Chondrocyte (in vitro differentiated cells): ENCODE measurements at regions not wholly inside any gene's neighbourhood (a gene's known extent, or its start where the extent isn't known, plus 50 kb on each side); places are given as distances from the start of the nearest gene placed in this dataset.

Experiments used
- DNase-seq: peaks from one replicate; pipeline ENCODE4 v3.0.0; 2021; ENCODE audit warnings: mixed read lengths, low spot score
- H3K27ac Mint-ChIP-seq: one replicate; pipeline ENCODE4 v1.8.0; 2021; ENCODE audit warnings: mild to moderate bottlenecking, moderate library complexity, mixed read lengths; ENCODE audit not compliant: unreplicated experiment
- H3K27me3 Mint-ChIP-seq: 2 replicates; pipeline ENCODE4 v1.8.0; 2021; ENCODE audit warnings: low read depth, mixed read lengths
- H3K36me3 Mint-ChIP-seq: 2 replicates; pipeline ENCODE4 v1.8.0; 2021; ENCODE audit warnings: low read depth, mixed read lengths
- H3K4me1 Mint-ChIP-seq: 2 replicates; pipeline ENCODE4 v1.8.0; 2021; ENCODE audit warnings: low read depth, mild to moderate bottlenecking, mixed read lengths
- H3K4me3 Mint-ChIP-seq: one replicate; pipeline ENCODE4 v1.8.0; 2021; ENCODE audit warnings: mild to moderate bottlenecking, moderate library complexity, mixed read lengths; ENCODE audit not compliant: unreplicated experiment
- H3K9me3 Mint-ChIP-seq: 2 replicates; pipeline ENCODE4 v1.8.0; 2021; ENCODE audit warnings: low read depth, mixed read lengths
- CTCF ChIP-seq: fragments of 200-600 bp; sonication (generic); IDR thresholded peaks from 2 replicates; pipeline ENCODE4 v1.5.0; 2021; ENCODE audit warnings: antibody characterized with exemption, mild to moderate bottlenecking, moderate library complexity

GRCh38 chr4:23213198-23213597 lies 520.5 kb downstream of the GBA3 start:
- TF ChIP-seq CTCF, result no peak
- H3K27me3 Mint-ChIP-seq, result no peaks in the 10 kb centered on the region
- no peaks in the 10 kb centered on the region for H3K36me3 Mint-ChIP-seq
- no peak for DNase-seq
- no peak overlapping the region for H3K27ac Mint-ChIP-seq
- H3K4me1 Mint-ChIP-seq, result no peaks in the 10 kb centered on the region
- H3K9me3 Mint-ChIP-seq, result no peaks in the 10 kb centered on the region
- H3K4me3 Mint-ChIP-seq, result no peak overlapping the region

DNA sequence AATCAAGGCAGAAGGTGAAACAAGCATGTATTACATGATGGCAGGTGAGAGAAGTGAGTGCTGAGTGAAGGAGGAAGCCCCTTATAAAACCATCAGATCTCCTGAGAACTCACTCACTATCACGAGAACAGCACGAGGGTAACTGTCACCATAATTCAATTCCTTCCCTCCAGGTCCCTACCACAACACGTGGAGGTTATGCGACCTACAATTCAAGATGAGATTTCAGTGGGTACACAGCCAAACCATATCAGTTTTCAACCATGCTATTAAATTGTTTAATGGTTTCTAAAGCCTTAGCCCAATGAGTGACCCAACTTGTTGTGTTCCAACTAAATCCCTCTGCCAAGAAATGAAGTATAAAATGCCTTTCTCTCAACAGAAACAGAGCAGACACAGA lies 519.8 kb downstream of the GBA3 start:
- no peaks in the 10 kb centered on the region for H3K27me3 Mint-ChIP-seq
- H3K4me3 Mint-ChIP-seq, result no peak overlapping the region
- DNase-seq, result no peak
- H3K9me3 Mint-ChIP-seq, result no peaks in the 10 kb centered on the region
- H3K4me1 Mint-ChIP-seq, result no peaks in the 10 kb centered on the region
- no peak for TF ChIP-seq CTCF
- H3K27ac Mint-ChIP-seq, result no peak overlapping the region
- H3K36me3 Mint-ChIP-seq, result no peaks in the 10 kb centered on the region

DNA sequence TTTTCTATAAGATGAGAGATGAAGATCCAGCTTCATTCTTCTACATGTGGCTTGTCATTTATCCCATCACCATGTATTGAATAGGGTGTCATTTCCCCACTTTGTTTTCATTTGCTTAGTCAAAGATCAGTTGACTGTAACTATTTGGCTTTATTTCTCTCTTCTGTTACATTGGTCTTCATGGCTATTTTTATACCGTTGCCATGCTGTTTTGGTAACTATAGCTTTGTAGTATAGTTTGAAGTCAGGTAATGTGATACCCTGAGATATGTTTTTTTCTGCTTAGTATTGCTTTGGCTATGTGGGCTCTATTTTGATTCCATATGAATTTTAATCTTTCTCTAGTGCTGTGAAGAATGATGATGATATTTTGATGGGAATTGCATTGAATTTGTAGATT lies 514.3 kb downstream of the GBA3 start:
- H3K9me3 Mint-ChIP-seq, result peaks cover 27% of the 10 kb centered on the region
- no peak for TF ChIP-seq CTCF
- peaks cover 3% of the 10 kb centered on the region for H3K36me3 Mint-ChIP-seq
- no peak for DNase-seq
- H3K4me3 Mint-ChIP-seq, result no peak overlapping the region
- H3K4me1 Mint-ChIP-seq, result no peaks in the 10 kb centered on the region
- no peak overlapping the region for H3K27ac Mint-ChIP-seq
- no peaks in the 10 kb centered on the region for H3K27me3 Mint-ChIP-seq

DNA sequence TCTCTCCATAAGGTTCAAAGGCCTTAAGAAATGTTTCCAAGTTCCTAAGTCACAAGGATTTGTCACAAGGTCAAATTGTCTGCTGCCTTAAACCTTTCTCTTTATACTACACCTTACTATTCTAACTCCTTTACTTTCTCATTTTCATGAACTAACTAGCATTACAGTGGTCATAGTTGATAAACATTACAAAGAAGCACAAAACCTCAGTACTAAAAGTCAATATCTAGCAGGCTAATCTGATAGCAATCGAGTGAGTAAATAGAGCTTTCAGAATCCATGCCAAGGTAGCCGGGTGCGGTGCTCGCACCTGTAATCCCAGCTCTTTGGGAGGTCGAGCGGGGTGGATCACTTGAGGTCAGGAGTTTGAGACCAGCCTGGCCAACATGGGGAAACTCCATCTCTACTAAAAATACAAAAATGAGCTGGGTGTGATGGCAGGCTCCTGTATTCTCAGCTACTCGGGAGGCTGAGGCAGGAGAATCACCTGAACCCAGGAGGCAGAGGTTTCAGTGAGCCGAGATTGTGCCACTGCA lies 510.0 kb downstream of the GBA3 start:
- H3K4me1 Mint-ChIP-seq, result no peaks in the 10 kb centered on the region
- no peak overlapping the region for H3K27ac Mint-ChIP-seq
- H3K27me3 Mint-ChIP-seq, result peaks cover 2% of the 10 kb centered on the region
- peaks cover 3% of the 10 kb centered on the region for H3K36me3 Mint-ChIP-seq
- peaks cover 27% of the 10 kb centered on the region for H3K9me3 Mint-ChIP-seq
- H3K4me3 Mint-ChIP-seq, result no peak overlapping the region
- no peak for TF ChIP-seq CTCF
- no peak for DNase-seq

GRCh38 chr4:23194751-23195150 lies 502.0 kb downstream of the GBA3 start:
- Mint-ChIP-seq H3K4me3 (no peak overlapping the region), H3K9me3 (peaks cover 4% of the 10 kb centered on the region), H3K36me3 (no peaks in the 10 kb centered on the region), H3K4me1 (no peaks in the 10 kb centered on the region), H3K27ac (no peak overlapping the region), H3K27me3 (peaks cover 3% of the 10 kb centered on the region)
- DNase-seq, result no peak
- TF ChIP-seq CTCF, result no peak
